ENCODE measurements at regions not wholly inside any gene's neighbourhood (a gene's known extent, or its start where the extent isn't known, plus 50 kb on each side); places are given as distances from the start of the nearest gene placed in this dataset.
"Not testable (repeated sequence)": the region's sequence is repeated elsewhere in the genome, so short reads cannot be mapped to it uniquely, and the experiment has no call there.

- Histone ChIP-seq H3K36me3 (ENCODE audit: insufficient read depth, low read length) (no peaks in the 10 kb centered on the region), H3K4me2 (ENCODE audit: low read length) (no peak overlapping the region), H3K4me3 (ENCODE audit: low read length) (no peak overlapping the region), H4K20me1 (ENCODE audit: insufficient read depth) (no peaks in the 10 kb centered on the region), H3F3A (ENCODE audit: insufficient read depth, low read length, poor library complexity, severe bottlenecking) (no peaks in the 10 kb centered on the region), H2AFZ (ENCODE audit: low read depth, low read length) (no peak overlapping the region), H3K79me2 (replicated peaks; ENCODE audit: insufficient read depth, low read length) (no peaks in the 10 kb centered on the region), H3K27me3 (ENCODE audit: insufficient read depth, low read depth, low read length) (no peaks in the 10 kb centered on the region), H3K9ac (ENCODE audit: low read length) (no peak overlapping the region), H3K9me3 (ENCODE audit: low read length) (no peaks in the 10 kb centered on the region), H3K9me2 (ENCODE audit: insufficient read depth, low read length) (no peaks in the 10 kb centered on the region), H3K27ac (ENCODE audit: low read length) (no peak overlapping the region)
- TF ChIP-seq EZH2 (IDR thresholded peaks at IDR 0.05; ENCODE audit: borderline replicate concordance, insufficient read depth, low read length, poor library complexity, severe bottlenecking): no peak
- no peak for TF ChIP-seq POLR2AphosphoS5 (IDR thresholded peaks at IDR 0.05)
Observed at GRCh38 chr7:3179456-3179855, 121.6 kb upstream of the SDK1 start.

GRCh38 chr7:3180604-3181003, 120.4 kb upstream of the SDK1 start:
- no peak overlapping the region for H3K9ac ChIP-seq (ENCODE audit: low read length)
- H3K9me2 ChIP-seq (ENCODE audit: insufficient read depth, low read length): no peaks in the 10 kb centered on the region
- H3K79me2 ChIP-seq (replicated peaks; ENCODE audit: insufficient read depth, low read length): no peaks in the 10 kb centered on the region
- H3K27ac ChIP-seq (ENCODE audit: low read length): no peak overlapping the region
- no peaks in the 10 kb centered on the region for H4K20me1 ChIP-seq (ENCODE audit: insufficient read depth)
- no peaks in the 10 kb centered on the region for H3K9me3 ChIP-seq (ENCODE audit: low read length)
- H2AFZ ChIP-seq (ENCODE audit: low read depth, low read length): no peak overlapping the region
- H3K4me2 ChIP-seq (ENCODE audit: low read length): no peak overlapping the region
- H3K27me3 ChIP-seq (ENCODE audit: insufficient read depth, low read depth, low read length): no peaks in the 10 kb centered on the region
- no peak overlapping the region for H3K4me3 ChIP-seq (ENCODE audit: low read length)
- TF ChIP-seq REST (IDR thresholded peaks at IDR 0.05; ENCODE audit: borderline replicate concordance) (no peak), POLR2AphosphoS5 (IDR thresholded peaks at IDR 0.05) (no peak), EP300 (conservative IDR thresholded peaks at IDR 0.05; ENCODE audit: poor library complexity, severe bottlenecking) (no peak), RAD21 (conservative IDR thresholded peaks at IDR 0.05) (no peak), EZH2 (IDR thresholded peaks at IDR 0.05; ENCODE audit: borderline replicate concordance, insufficient read depth, low read length, poor library complexity, severe bottlenecking) (no peak), SMC3 (conservative IDR thresholded peaks at IDR 0.05; ENCODE audit: poor library complexity) (no peak), TAF1 (IDR thresholded peaks at IDR 0.05; ENCODE audit: low read depth) (no peak), MXI1 (conservative IDR thresholded peaks at IDR 0.05; ENCODE audit: poor library complexity, severe bottlenecking) (no peak), CTCF (IDR thresholded peaks at IDR 0.05; ENCODE audit: poor library complexity, severe bottlenecking) (no peak)
- no peaks in the 10 kb centered on the region for H3F3A ChIP-seq (ENCODE audit: insufficient read depth, low read length, poor library complexity, severe bottlenecking)
- H3K36me3 ChIP-seq (ENCODE audit: insufficient read depth, low read length): no peaks in the 10 kb centered on the region

GRCh38 chr7:3182055-3182454, 119.0 kb upstream of the SDK1 start:
- not testable (repeated sequence) for H2AFZ ChIP-seq (ENCODE audit: low read depth, low read length); H3K4me2 ChIP-seq (ENCODE audit: low read length); H3K9me2 ChIP-seq (ENCODE audit: insufficient read depth, low read length); H3F3A ChIP-seq (ENCODE audit: insufficient read depth, low read length, poor library complexity, severe bottlenecking); H3K27me3 ChIP-seq (ENCODE audit: insufficient read depth, low read depth, low read length); H3K27ac ChIP-seq (ENCODE audit: low read length); H3K36me3 ChIP-seq (ENCODE audit: insufficient read depth, low read length); H3K4me3 ChIP-seq (ENCODE audit: low read length); H3K9ac ChIP-seq (ENCODE audit: low read length); H3K9me3 ChIP-seq (ENCODE audit: low read length); H4K20me1 ChIP-seq (ENCODE audit: insufficient read depth); H3K79me2 ChIP-seq (replicated peaks; ENCODE audit: insufficient read depth, low read length)

All from neural cell (in vitro differentiated cells).